ENCODE measurements at regions not wholly inside any gene's neighbourhood (a gene's known extent, or its start where the extent isn't known, plus 50 kb on each side); places are given as distances from the start of the nearest gene placed in this dataset.

GRCh38 chr21:39115576-39116235 lies 67.5 kb downstream of the PSMG1 start:
- DNase-seq: no peak
- WGBS, 2 donors: 93 to 95% methylated on average over 7 to 10 of the region's 10 CpGs
- no peaks in the 10 kb centered on the region for H3K9me3 ChIP-seq
- peaks cover 7% of the 10 kb centered on the region for H3K4me1 ChIP-seq
- intact Hi-C loops (cut with DNase I; ENCODE audit: low total_unique reads): no loop called here
- TF ChIP-seq, protein P1, sequence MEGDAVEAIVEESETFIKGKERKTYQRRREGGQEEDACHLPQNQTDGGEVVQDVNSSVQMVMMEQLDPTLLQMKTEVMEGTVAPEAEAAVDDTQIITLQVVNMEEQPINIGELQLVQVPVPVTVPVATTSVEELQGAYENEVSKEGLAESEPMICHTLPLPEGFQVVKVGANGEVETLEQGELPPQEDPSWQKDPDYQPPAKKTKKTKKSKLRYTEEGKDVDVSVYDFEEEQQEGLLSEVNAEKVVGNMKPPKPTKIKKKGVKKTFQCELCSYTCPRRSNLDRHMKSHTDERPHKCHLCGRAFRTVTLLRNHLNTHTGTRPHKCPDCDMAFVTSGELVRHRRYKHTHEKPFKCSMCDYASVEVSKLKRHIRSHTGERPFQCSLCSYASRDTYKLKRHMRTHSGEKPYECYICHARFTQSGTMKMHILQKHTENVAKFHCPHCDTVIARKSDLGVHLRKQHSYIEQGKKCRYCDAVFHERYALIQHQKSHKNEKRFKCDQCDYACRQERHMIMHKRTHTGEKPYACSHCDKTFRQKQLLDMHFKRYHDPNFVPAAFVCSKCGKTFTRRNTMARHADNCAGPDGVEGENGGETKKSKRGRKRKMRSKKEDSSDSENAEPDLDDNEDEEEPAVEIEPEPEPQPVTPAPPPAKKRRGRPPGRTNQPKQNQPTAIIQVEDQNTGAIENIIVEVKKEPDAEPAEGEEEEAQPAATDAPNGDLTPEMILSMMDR (IDR thresholded peaks at IDR 0.05): no peak
- no peak for TF ChIP-seq POLR2A (IDR thresholded peaks at IDR 0.05)
- no peak overlapping the region for H3K27ac ChIP-seq
- H3K4me3 ChIP-seq: no peak overlapping the region
- H3K27me3 ChIP-seq: no peaks in the 10 kb centered on the region
- H3K36me3 ChIP-seq (ENCODE audit: low read depth, missing control alignments): no peaks in the 10 kb centered on the region

DNA sequence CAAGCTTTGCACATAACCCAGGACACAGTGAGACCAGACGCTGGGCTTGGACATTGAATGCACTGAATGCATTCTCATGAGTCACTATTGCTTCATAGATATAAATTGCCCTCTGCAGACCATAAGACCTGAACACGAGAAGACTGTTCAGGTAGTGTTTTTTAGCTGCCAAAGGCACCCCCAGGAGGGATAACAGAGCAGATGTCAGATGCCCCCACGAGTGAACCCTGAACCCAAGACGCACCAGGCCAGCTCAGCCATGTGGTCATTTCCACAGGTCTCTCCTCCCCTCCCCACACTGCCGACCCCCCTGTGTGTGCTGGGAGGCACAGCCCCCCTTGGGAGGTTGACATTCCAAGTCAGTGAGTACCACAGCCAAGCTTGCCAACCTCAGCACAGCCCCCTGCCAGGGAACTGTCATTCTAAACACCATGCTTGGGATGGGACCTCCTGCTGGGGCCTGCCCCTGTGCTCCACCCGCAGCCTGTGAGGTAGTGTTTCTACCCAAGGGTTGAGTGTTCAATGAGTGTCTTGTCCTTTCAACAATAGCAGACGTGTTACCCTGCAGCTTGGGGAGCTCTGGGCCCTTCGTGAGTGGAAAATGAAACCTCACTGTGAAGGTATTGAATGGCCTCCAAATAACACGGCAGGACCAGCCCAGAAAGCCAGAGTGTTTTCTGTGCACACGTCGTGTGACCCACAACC lies 68.2 kb downstream of the PSMG1 start:
- no peaks in the 10 kb centered on the region for H3K36me3 ChIP-seq (ENCODE audit: low read depth, missing control alignments)
- H3K27me3 ChIP-seq: no peaks in the 10 kb centered on the region
- no peak for DNase-seq
- TF ChIP-seq, protein P1 (IDR thresholded peaks at IDR 0.05): no peak
- TF ChIP-seq POLR2A (IDR thresholded peaks at IDR 0.05): no peak
- intact Hi-C loops (cut with DNase I; ENCODE audit: low total_unique reads): no loop called here
- H3K4me1 ChIP-seq: peaks cover 7% of the 10 kb centered on the region
- H3K4me3 ChIP-seq: no peak overlapping the region
- H3K9me3 ChIP-seq: no peaks in the 10 kb centered on the region
- WGBS, 2 donors: 83 to 84% methylated on average over 8 to 11 of the region's 11 CpGs
- H3K27ac ChIP-seq: no peak overlapping the region

DNA sequence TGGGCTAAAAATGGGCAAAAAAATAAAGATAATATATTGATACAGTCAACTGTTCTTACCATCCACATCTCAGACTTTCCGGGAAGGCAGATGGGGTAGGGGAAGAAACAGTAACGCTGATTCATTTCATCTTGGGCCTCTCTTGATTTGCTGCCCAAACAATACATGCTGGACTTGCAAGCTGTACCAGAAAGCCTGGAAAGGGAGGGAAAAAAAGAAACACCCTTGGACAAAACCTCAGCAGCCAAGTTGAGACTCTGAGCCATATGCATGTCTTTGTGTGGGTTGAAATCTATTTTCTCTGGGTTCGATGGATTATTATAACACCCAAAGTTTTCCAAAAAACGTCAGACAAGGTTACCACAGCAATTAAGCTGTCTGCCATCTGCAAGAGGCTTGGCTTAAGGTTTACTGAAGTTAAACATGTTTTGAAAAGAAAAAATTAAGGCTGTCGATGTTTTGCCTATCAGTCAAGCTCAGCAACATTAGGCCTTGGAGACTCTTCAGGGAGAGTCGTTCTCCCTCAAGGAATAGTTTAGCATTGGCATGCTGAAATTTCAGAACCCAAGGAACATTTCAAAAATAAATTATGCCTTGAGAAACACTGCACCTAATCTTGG lies 71.2 kb downstream of the PSMG1 start:
- H3K4me3 ChIP-seq: no peak overlapping the region
- DNase-seq: no peak
- intact Hi-C loops (cut with DNase I; ENCODE audit: low total_unique reads): no loop called here
- no peaks in the 10 kb centered on the region for H3K27me3 ChIP-seq
- H3K9me3 ChIP-seq: no peaks in the 10 kb centered on the region
- H3K27ac ChIP-seq: no peak overlapping the region
- peaks cover 7% of the 10 kb centered on the region for H3K4me1 ChIP-seq
- 46 to 48% methylated on average over 6 of the region's 6 CpGs for WGBS, 2 donors
- no peaks in the 10 kb centered on the region for H3K36me3 ChIP-seq (ENCODE audit: low read depth, missing control alignments)
- TF ChIP-seq, protein P1 (IDR thresholded peaks at IDR 0.05): no peak
- no peak for TF ChIP-seq POLR2A (IDR thresholded peaks at IDR 0.05)

- H3K27me3 ChIP-seq: no peaks in the 10 kb centered on the region
- H3K27ac ChIP-seq: no peak overlapping the region
- no peak for DNase-seq
- intact Hi-C loops (cut with DNase I; ENCODE audit: low total_unique reads): no loop called here
- WGBS, 2 donors: 80 to 90% methylated on average over 4 of the region's 4 CpGs
- H3K9me3 ChIP-seq: no peaks in the 10 kb centered on the region
- no peak overlapping the region for H3K4me3 ChIP-seq
- peaks cover 12% of the 10 kb centered on the region for H3K4me1 ChIP-seq
- H3K36me3 ChIP-seq (ENCODE audit: low read depth, missing control alignments): no peaks in the 10 kb centered on the region
- TF ChIP-seq, protein P1 (IDR thresholded peaks at IDR 0.05): no peak
- no peak for TF ChIP-seq POLR2A (IDR thresholded peaks at IDR 0.05)
Measured at GRCh38 chr21:39110431-39110830, 72.8 kb downstream of the PSMG1 start.
